Lung (tissue), 11 donors: ENCODE measurements at regions not wholly inside any gene's neighbourhood (a gene's known extent, or its start where the extent isn't known, plus 50 kb on each side); places are given as distances from the start of the nearest gene placed in this dataset.

ENCODE experiments used
- ATAC-seq: fragments of 200-7000 bp; cut with Tn5 transposase; one replicate; pipeline ENCODE4 v1.9.1; 2020; ENCODE audit warnings: moderate number of reproducible peaks; ENCODE audit not compliant: insufficient read depth, low FRiP score
- DNase-seq, 3 donors: peaks; one replicate each; pipeline ENCODE4 v3.0.0-alpha.2; 2013 to 2017
- H3K27ac ChIP-seq, 2 donors: one replicate each; pipeline ENCODE4 v1.5.1; 2013; ENCODE audit warnings: mild to moderate bottlenecking in 2 of 2, moderate library complexity in 2 of 2, control low read depth in 1 of 2, inconsistent platforms in 1 of 2, low read depth in 1 of 2, low read length in 1 of 2
- H3K27me3 ChIP-seq, 3 donors: one replicate each; pipeline ENCODE4 v1.5.1; 2013; ENCODE audit warnings: low read length in 2 of 3; ENCODE audit not compliant: control insufficient read depth in 3 of 3, insufficient read depth in 3 of 3
- H3K36me3 ChIP-seq, 4 donors: one replicate each; pipeline ENCODE4 v1.5.1; 2013; ENCODE audit warnings: low read length in 4 of 4, mild to moderate bottlenecking in 1 of 4, moderate library complexity in 1 of 4; ENCODE audit not compliant: control insufficient read depth in 4 of 4, insufficient read depth in 4 of 4
- H3K4me1 ChIP-seq, 5 donors: one replicate each; pipeline ENCODE4 v1.5.1; 2013; ENCODE audit warnings: low read length in 5 of 5, mild to moderate bottlenecking in 2 of 5, moderate library complexity in 1 of 5; ENCODE audit not compliant: control insufficient read depth in 5 of 5, insufficient read depth in 5 of 5
- H3K4me3 ChIP-seq: one replicate; pipeline ENCODE4 v1.5.1; 2013; ENCODE audit warnings: mild to moderate bottlenecking, control low read depth, moderate library complexity
- H3K9ac ChIP-seq, 2 donors: one replicate each; pipeline ENCODE4 v1.5.1; 2013; ENCODE audit warnings: low read length in 2 of 2, control low read depth in 1 of 2; ENCODE audit not compliant: insufficient read depth in 1 of 2
- H3K9me3 ChIP-seq, 4 donors: one replicate each; pipeline ENCODE4 v1.5.1; 2013; ENCODE audit warnings: low read length in 3 of 4, mild to moderate bottlenecking in 1 of 4, moderate library complexity in 1 of 4; ENCODE audit not compliant: control insufficient read depth in 4 of 4, insufficient read depth in 3 of 4
- CTCF ChIP-seq: IDR thresholded peaks from 2 replicates; pipeline ENCODE4 v1.5.1; 2012; ENCODE audit warnings: mild to moderate bottlenecking; ENCODE audit errors: control extremely low read depth, extremely low read depth
- whole genome bisulfite sequencing, 2 donors: extraction: QIAGEN DNeasy Blood & Tissue Kit; methylation state at CpG; one replicate each; pipeline ENCODE4 v1.1.7; 2013; 5-methylcytosine and 5-hydroxymethylcytosine counted together
- donor health status: control.
- donor health status: control.
- donor health status: Bipolar disorder and iron deficiency.
- donor health status: healthy.
- donor health status: DM: yes; HTN: yes; CAD: no.

- TF ChIP-seq CTCF, result no peak
- 70 to 74% methylated on average over 2 of the region's 2 CpGs for WGBS, 2 donors
- H3K4me1 ChIP-seq, result no peaks in the 10 kb centered on the region
- H3K9me3 ChIP-seq, result no peaks in the 10 kb centered on the region
- no peak overlapping the region for H3K27ac ChIP-seq
- no peak for ATAC-seq
- H3K9ac ChIP-seq, result no peak overlapping the region
- no peaks in the 10 kb centered on the region for H3K36me3 ChIP-seq
- no peak for DNase-seq
- no peak overlapping the region for H3K4me3 ChIP-seq
- no peaks in the 10 kb centered on the region for H3K27me3 ChIP-seq
These were observed 278.6 kb downstream of the FOXG1 start for GRCh38 chr14:29045237-29045636.

GRCh38 chr14:29054119-29054518, 287.5 kb downstream of the FOXG1 start:
- 68 to 81% methylated on average over 2 of the region's 2 CpGs for WGBS, 2 donors
- Histone ChIP-seq H3K27me3 (no peaks in the 10 kb centered on the region), H3K36me3 (no peaks in the 10 kb centered on the region), H3K27ac (no peak overlapping the region), H3K9ac (no peak overlapping the region), H3K4me3 (no peak overlapping the region), H3K9me3 (no peaks in the 10 kb centered on the region), H3K4me1 (no peaks in the 10 kb centered on the region)
- DNase-seq, result no peak
- no peak for ATAC-seq
- TF ChIP-seq CTCF, result no peak

- no peak for TF ChIP-seq CTCF
- WGBS, 2 donors, result 70 to 83% methylated on average over 6 of the region's 6 CpGs
- Histone ChIP-seq H3K36me3 (no peaks in the 10 kb centered on the region), H3K27me3 (no peaks in the 10 kb centered on the region), H3K27ac (no peak overlapping the region), H3K9ac (no peak overlapping the region), H3K4me1 (no peaks in the 10 kb centered on the region), H3K4me3 (no peak overlapping the region), H3K9me3 (no peaks in the 10 kb centered on the region)
- DNase-seq, result no peak
- ATAC-seq, result no peak
These were observed 289.5 kb downstream of the FOXG1 start for GRCh38 chr14:29056041-29056566.

- Histone ChIP-seq H3K4me3 (no peak overlapping the region), H3K27ac (no peak overlapping the region), H3K4me1 (no peaks in the 10 kb centered on the region), H3K9me3 (no peaks in the 10 kb centered on the region), H3K36me3 (no peaks in the 10 kb centered on the region), H3K9ac (no peak overlapping the region), H3K27me3 (no peaks in the 10 kb centered on the region)
- DNase-seq (no peak), ATAC-seq (no peak)
- WGBS, 2 donors, result 87% methylated on average over 2 of the region's 2 CpGs
- TF ChIP-seq CTCF, result no peak
These were observed 295.1 kb downstream of the FOXG1 start for GRCh38 chr14:29061702-29062101.
